Activated T-cell treated with anti-CD3 and anti-CD28 coated beads for 1 hour (primary cell): ENCODE measurements at regions not wholly inside any gene's neighbourhood (a gene's known extent, or its start where the extent isn't known, plus 50 kb on each side); places are given as distances from the start of the nearest gene placed in this dataset.

ENCODE experiments used
- DNase-seq: peaks from one replicate; pipeline ENCODE4 v3.0.0-alpha.2; 2020; ENCODE audit warnings: low read depth

DNA sequence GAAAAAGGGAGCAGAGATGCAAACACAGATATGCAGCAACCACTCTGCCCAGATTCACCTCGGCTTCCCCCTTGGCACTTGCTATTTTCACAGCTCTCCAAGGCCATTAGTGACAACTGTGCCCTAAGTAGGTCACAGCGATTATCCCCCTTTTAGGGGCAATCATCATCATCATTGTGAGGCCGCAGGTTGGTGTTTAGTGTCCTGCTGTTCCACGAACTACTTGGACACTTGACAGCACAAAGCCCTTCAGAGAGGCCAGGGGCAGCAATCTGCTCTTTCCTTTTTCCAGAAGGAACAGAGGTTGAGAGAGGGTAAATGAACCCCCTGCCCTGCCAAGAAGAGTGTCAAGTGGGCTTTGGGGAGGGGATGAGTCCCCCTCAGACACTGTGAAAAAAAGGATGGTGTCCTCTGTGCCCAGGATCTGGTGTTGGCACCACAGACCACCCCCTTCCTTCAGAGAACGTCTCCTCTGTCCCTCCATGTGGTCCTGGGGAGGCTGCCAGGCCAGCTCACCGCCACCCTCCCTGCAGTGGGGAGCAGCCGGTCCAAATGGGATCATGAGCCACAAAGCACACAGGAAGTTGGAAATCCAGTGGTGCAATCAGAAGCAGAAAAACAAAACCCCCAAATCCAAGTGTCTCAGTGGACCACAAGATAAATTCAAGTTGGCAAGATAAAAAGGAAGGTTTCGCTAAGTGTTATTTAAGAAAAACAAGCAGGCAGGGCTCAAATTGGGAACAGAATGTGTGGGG lies 78.4 kb upstream of the MED9 start:
- DNase-seq = no peak

DNA sequence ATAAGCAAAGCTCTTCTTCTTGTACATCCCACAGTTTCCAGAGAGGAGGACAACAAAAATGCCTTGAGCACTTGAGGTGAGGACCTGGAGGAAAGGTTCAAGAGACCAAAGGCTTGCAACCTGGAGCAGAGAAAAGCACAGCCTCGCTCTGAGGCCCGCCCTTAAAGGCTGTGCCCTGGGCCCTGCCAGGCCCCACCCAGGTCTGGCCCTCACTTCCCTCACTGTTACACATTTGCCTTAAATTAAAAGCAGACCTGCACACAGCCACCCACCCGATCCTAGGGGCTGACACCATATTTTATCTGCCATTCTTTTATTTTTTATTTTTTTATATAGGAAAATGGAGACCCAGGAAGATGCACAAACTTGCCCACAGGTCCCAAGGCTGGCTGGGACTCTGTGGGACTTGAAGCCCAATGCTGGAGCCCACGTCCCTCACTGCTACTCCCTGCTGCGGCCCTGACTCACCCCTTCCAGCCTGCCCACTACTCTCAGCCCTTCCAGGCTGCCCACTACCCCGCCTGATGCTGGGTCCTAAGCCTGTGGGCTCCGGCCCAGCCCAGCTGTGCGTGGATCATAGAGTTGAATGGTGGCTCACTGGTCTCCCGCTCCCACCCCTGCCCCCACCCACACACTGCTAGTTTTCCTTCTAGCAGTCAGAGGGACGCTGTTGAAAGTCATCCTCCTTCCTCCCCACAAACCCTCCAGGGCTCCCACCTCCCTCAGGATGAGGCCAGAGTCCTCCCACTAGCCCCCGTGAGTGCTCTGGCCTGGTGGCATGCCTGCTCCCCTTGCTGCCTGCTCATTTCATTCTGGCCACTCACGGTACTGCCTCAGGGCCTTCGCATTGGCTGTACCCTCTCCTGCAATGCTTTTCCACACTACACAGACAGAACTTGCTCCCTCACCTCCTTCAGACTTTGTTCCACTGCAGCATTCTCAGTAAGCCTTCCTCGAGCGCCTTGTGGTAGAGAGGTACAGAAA lies 77.6 kb upstream of the MED9 start:
- DNase-seq = no peak

DNA sequence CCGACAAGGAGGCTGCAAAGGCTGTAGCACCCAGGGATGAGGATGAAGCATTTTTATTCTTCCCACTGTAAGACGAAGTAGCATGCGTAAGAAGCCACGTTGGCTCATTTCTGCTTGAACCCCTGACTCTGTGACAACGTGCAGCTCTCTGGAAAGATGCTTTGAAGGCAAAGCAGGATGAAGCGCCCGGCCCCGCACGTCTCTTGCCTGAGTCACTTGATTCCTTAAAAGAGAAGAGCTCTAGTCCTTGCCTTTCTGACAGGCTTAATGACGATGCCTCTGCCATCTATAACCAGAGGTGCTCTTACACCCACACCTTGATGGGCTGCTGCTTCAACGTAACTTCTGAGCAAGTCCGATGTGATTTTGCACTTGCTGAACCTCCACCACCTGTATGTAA lies 76.7 kb upstream of the MED9 start:
- no peak for DNase-seq

DNA sequence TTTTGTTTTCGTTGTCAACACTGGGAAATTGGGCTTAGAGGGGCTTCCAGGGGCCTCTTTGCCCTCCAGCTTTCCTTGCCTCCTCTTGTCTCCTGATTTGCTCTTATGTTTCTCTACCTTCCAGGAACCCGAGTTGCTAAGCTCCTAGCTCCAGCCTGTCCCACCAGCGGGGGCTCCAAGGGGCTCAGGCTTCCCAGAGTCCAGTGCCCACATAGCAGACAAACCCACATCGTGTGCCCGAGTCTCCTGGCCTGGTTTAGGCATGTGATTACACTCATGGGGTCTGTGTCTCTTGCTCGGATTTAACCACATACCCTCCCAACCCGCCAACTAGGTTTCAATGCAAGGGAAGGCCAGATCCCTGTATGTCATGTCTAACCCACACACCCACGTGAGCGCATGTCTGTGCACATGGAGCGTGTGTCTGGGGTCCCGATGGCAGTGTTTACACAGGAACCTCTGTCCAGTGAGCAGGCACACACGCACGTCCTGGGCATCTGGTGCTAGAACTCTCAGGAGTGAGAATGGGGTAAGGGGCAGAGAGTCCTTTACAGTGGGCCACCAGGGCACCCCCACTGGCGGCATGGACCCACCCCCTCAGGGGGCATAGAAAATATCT lies 76.1 kb upstream of the MED9 start:
- DNase-seq = no peak

DNA sequence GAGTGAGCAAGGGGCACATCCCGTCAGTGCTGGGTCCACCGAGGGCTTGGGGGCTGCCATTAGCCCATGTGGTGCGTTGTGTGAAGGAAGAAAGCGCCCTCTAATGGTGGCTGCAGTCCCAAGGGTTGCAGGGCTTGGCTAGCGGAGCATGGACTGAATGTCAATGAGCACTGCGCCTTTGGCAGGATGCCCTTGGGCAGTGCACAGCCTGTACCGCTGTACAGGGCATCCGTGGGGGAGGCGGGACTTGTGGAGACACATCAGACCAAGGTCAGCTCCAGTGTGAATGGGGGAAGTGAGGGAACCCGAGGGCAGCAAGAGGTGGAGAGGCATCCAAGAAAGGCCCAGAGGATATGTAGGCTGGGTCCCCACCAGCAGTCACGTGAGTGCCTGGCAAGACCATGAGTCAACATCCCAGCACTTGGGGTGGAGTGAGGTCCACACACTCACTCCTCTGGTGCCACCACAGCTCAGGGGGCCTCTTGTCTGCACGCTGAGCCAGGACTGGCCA lies 75.5 kb upstream of the MED9 start:
- no peak for DNase-seq

DNA sequence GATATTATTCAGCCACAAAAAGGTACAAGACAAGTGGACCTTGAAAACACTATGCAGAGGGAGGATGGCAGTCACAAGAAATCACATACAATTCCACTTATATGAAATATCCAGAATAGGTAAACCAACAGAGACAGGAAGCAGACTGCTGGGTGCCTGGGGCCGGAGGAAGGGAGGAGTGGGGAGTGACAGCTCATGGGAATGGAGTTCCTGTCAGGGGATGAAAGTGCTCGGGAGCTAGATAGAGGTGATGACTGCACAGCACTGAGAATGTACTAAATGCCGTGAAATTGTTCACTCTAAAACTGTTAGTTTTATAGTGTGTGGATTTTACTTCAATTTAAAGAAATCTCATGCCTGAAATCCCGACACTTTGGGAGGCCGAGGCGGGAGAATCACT lies 74.2 kb upstream of the MED9 start:
- no peak for DNase-seq

DNA sequence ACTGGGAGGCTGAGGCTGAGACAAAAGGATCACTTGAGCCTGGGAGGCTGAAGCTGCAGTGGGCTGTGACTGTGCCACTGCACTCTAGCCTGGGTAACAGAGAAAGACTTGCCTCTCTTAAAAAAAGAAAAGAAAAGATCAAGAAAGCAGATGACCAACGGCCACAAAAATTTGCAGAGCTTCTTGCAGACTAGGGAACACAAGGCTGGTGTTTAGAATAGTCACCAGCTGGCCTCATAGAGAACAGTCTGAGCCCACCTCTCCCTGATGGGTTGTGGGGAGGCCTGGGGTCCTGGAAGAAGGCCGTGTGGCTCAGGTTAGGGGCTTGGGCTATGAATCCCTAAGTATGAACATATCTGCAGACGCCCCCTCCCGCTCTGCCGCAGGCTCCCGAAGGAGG lies 73.7 kb upstream of the MED9 start:
- DNase-seq = no peak

DNA sequence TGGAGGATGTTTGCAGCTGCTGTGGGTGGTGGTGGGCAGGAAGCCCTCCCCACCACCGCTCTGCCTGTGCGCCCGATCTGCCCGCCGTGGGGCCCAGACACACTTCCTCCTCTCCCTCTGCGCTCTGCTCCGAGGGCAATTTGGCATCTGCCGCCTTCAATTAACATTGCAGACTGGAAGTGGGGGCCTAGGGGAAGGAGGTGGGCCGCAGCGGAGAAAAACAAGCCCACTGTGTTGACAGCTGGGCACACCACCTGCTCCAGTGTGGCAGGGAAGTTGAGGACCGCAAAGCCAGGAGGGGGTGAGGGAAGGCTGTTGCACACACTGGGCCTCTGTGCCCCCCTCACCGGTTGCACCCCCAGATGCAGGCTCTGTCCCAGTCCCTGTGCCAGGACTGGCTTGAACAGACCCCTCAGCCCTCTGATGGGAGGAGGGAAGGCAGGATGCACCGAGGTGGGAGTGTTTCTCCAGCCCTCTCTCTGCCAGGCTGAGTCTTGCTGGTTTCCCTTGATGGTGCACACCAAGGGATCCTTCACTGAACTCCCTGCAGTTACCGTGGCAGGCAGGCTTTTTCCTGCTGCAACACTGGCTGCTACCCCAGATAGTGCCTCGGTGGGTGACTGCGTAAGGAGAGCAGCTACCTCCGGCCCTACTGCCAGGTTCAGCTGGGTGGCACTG lies 72.8 kb upstream of the MED9 start:
- DNase-seq = peak; percentile 55

DNA sequence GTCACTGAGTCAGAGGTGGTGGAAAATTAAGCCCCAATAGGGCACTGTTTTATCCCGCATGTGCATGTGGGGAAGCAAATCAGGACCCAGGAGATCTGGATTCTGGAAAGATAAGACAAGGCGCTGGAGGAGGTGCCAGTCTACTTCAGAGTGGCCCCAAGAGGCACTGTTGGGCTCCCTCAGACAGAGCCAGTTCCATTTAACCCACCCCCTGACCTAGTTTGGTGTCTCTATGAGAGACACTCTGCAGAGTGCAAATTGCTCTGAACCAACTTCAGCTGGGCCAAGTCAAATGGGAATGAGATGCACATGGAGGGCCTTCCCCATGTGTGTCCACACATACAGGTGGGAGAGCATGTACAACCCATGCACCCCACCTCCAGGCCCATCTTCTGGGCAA lies 71.1 kb upstream of the MED9 start:
- no peak for DNase-seq

DNA sequence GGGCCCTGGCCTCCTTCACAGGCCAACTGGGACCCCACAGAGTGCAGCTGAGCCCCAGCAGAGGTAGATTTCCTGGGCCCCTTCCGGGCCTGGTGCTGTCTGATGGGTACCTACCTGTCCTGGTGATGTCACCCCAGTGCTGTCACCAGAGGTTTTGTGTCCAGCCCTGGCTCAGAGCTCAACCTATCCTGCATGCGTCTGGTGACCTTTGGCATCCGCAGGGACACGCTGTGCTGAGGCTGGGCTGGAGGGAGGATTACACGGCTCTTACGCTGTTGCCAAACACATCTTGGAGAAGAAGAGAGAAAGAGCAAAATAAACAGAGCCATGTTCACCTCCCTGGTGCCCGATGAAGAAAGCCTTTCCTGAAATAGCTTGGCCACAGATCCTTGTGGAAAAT lies 70.6 kb upstream of the MED9 start:
- DNase-seq = no peak

DNA sequence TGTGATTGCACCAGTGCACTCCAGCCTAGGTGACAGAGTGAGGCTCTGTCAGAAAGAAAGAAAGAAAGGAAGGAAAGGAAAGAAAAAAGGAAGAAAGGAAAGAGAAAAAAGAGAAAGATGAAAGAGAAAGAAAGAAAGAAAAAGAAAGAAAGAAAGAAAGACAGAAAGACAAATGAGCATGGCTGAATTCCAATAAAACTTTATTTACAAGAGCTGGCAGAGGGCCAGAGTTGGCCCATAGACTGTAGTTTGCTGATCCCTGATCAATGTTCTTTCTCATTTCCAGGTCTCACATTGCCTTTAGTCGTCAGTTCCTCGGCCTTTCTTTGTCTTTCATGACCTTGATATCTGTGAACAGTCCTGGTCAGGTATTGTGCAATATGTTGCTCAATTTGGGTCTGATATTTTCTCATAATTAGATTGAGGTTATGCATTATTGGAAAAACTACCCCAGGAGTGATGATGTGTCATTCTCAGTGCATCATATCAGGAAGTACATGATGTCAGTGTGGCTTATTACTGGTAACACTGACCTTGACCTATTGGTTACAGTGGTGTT lies 68.5 kb upstream of the MED9 start:
- no peak for DNase-seq

DNA sequence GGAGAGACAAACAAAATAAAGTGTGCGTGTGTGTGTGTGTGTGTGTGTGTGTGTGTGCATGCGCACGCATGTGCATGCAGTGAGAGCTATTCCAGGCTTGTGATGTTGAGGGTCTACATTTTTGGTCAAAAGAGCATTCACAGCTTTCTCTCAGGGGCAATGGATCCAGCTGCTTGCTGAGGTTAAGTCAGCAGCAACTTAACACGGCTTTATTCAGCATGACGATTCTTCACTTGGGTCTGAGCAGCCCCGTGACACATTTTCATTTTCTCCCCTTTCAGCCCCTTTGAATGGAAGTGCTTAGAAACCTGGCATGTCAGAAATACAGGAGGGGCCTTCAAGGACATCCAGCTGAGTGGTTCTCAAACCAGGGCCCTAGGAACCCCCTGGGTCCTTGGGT lies 66.4 kb upstream of the MED9 start:
- DNase-seq = no peak

DNA sequence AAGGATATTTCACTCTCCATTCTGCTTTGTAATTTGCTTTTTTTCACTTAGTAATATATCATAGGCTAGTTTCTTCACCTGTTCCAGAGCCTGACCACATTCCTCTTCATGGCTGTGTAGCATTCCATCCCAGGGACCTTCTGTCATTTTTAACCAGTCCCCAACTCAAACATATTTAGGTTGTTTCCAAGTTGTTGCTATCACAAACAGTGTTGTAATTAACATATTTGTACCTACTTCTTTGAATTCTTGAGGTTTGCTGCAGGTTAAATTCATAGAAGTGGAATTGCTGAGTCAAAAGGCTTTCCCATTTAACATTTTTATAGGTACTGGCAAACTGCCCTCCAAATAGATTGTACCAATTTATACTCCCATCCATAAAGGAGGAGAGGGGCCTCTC lies 65.1 kb upstream of the MED9 start:
- no peak for DNase-seq

DNA sequence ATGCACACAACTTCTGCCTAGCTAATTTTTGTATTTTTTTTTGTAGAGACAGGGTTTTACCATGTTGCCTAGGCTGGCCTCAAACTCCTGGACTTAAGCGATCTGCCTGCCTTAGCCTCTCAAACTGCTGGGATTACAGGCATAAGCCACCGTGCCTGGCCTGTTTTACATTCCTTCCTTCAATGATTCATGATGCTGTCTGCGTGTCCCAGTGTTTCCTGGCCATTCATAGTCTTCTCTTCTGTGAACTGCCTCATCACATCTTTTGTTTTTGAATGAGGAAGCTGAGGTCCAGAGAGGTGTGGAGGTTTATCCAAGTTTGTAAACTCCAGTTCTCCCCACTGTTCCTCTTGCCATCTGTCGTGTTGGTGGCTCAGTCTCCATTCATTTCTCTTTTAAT lies 64.5 kb upstream of the MED9 start:
- no peak for DNase-seq

DNA sequence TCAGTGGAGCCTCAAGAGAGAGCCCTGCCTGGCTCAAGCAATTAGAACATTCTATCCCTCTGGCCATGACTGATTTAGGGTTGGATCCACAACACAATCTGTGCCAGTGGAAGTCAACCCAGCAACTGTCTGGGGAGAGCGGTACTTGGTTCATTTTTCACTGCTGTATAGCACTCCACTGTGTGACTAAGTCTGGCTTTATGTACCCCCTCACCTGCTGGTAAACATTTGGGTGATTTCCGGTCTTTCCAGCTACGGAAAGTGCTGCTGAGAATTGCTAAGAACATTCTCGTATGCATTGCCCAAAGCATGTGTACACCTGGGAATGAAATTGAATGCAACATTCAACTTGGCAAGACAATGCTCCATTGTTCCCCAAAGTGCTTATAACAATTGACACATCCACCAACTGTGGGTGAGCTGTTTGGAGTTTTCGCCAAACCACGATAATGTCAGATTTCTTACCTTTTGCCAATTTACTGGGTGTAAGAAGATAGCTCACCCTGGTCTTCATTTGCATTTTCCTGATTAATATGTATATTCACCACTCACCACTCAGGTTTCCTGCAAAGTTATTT lies 63.5 kb upstream of the MED9 start:
- DNase-seq = no peak

DNA sequence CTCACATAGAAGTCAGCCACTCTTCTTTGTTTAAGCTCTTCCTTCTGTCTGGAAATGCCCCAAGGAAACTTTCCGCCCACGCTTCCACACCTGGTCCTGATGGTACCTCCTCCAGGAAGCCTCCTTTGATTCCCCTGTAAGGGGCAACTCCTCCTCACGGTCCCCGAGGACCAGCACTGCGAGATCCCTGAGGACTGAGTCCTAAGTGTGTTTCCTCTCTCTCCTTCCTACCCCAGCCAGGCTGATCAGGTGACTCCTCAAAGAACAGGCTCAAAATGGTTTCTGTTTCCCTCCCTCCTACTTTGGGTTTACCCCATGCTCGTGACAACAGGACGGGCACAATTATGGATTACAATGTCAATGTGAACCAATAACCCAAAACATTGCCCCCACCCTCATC lies 63.0 kb upstream of the MED9 start:
- no peak for DNase-seq

DNA sequence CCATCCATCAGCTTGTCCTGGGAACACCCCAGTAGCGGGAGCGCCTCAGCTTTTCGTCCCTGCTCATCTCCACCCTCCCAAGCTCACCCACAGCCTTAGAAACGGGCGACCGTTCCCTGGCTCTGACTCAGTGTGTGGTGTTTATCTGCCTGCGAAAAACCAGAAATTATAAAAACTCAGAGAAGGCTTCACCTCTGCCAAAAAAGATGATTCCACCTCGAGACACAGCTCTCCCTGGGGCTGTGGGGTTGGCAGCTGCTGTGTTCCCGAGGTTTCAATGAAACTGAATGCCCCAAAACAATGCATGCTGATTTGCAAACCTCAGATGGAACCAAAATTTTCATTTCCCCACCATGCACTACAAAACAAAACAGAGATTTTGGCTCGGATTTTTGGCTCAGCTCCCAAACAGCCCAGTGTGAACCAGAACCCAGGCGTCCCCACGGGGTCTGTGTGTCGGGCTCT lies 62.4 kb upstream of the MED9 start:
- no peak for DNase-seq

DNA sequence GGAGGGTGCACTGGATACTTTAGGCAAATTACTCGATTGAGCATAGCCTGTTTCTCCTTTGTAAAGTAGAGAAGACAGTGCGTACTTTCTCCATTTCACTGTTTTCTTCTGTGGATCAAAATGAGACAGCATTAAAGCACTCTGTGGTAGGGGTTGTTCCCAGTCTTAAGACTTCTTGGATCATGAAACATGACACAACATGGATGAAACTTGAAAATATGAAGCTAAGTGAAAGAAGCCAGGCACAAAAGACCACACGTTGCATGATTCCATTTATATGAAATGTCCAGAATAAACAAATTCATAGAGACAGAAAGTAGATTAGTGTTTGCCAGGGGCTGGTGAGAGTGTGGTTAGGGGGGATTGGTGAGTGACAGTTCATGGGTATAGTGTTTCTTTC lies 61.8 kb upstream of the MED9 start:
- DNase-seq = no peak

DNA sequence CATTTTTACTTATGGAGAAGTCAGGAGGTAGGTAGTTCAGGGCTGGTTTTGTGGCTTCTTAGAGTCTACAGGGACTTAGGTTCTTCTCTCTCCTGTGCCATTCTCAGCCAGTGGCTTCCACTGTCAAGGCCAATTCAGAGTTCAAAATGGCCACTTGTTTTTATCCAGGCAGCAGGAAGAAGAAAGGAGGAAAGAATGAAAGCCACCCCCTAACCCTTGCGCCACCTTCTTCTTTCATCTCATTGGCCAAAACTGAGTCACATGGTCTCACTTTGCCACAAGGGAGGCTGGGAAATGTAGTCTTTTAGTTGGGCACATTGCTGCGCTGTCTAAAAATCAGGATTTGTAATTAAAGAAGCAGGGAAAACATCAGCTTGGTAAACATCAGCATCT lies 60.8 kb upstream of the MED9 start:
- no peak for DNase-seq

DNA sequence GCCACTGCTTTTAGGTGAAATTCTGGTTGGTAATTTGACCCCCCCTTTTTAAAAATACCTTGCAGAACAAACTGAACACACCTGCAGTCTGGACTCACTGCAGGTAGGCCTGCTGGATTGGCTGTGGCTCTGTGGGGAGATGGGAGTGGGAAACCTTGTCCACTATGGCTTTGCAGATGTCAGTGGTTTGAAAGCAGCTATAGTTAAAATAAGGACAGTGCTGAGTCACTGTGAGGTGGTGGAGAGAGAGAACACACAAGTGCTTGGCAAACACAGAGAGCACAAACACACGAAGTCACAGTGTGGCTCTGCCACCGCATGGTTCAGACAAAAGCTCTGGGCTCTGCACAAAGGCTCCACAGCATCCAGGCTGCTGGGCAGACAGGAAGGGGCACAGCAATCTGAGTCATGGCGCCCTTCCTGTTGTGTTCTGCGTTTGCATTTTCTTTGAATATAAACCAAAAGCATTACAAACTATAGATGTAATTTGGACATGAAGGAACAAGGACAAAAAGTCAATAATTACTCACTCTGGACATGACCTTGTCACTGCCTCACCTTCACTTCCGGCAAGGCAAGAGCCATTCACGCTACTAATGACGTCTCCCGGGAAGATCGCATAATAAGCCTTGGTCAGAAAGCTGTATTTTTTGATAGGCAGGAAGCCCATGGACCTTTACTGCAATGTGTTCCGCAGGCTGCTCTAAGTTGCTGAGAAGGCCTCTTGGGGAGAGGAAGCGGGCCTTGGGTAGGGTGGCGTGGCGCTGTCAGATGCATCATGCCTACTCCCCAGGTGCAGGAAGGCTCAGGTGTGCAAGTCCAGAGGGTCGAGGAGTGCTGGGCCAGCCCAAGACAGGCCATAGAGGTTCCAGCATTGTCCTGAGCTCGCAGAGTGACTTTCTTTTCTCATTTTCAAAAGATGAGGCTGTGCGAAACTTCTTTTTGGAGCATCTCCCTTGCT lies 60.1 kb upstream of the MED9 start:
- DNase-seq = no peak
